BJ (cell line): ENCODE measurements at regions not wholly inside any gene's neighbourhood (a gene's known extent, or its start where the extent isn't known, plus 50 kb on each side); places are given as distances from the start of the nearest gene placed in this dataset.
A peak's percentile ranks its signal among the peaks of the same experiment; 100 is the strongest.
"Not testable (repeated sequence)": the region's sequence is repeated elsewhere in the genome, so short reads cannot be mapped to it uniquely, and the experiment has no call there.

ENCODE experiments used
- CTCF ChIA-PET: fragments of 350-600 bp; formaldehyde crosslinking; extraction: SDS; loops from one replicate; lab custom pipeline; 2021; ENCODE audit warnings: antibody characterized with exemption, inconsistent platforms; lab: Yijun Ruan, JAX
- POLR2A ChIA-PET: fragments of 300-600 bp; sonication (Branson Sonifier 250); formaldehyde crosslinking; extraction: SDS; loops from one replicate; lab custom pipeline; 2021; ENCODE audit warnings: antibody characterized with exemption; lab: Charles Lee
- DNase-seq: peaks from one replicate; pipeline ENCODE4 v3.0.0-alpha.2; 2011; ENCODE audit warnings: low read depth
- H3K27me3 ChIP-seq: 2 replicates; pipeline ENCODE4 v1.6.0; 2011; ENCODE audit warnings: low read length; ENCODE audit not compliant: control insufficient read depth, insufficient read depth
- H3K36me3 ChIP-seq: 2 replicates; pipeline ENCODE4 v1.5.1; 2011; ENCODE audit warnings: low read length; ENCODE audit not compliant: control insufficient read depth, insufficient read depth
- H3K4me3 ChIP-seq: 2 replicates; pipeline ENCODE4 v1.5.1; 2011; ENCODE audit warnings: low read depth, mild to moderate bottlenecking, control low read depth, low read length
- CTCF ChIP-seq: IDR thresholded peaks from 2 replicates; pipeline ENCODE4 v1.5.1; 2011; ENCODE audit warnings: low read depth, mild to moderate bottlenecking, control low read depth, inconsistent platforms, low read length, moderate library complexity; ENCODE audit not compliant: insufficient read depth

DNA sequence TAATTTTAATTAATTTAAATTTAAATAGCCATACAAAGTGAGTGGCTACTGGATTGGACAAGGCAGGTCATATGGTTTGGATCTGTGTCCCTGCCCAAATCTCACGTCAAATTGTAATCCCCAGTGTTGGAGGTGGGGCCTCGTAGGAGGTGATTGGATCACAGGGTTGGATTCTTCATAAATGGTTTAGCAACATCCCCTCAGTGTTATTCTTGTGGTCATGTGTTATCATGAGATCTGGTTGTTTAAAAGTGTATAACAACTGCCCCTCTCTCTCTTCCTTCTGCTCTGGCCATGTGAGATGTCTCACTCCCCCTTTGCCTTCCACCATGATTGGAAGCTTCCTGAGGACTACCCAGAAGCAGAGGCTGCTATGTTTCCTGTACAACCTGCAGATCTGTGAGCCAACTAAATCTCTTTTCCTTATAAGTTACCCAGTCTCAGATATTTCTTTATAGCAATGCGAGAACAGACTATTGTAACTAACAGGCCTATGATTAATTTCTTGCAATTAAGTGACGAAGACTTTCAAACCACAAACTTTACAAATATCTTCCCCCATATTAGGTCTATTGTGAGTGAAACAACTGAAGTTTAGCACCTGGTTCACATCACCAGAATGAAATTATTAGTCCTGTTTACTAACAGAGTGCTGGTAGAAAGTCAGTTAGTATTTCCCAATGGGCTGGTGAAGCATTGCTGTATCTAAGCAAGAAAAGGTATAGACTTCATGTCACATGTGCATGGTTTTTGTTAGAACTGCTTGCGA, 60.0 kb upstream of the TNFAIP3 start:
- ChIA-PET POLR2A (no interaction called here), CTCF (interaction anchor here (4.3 kb wide), 1 partner anchor 8 kb away, joined by 25 read pairs; no protein-coding TSS in a partner anchor)
- Histone ChIP-seq H3K36me3 (no peaks in the 10 kb centered on the region), H3K4me3 (no peak overlapping the region), H3K27me3 (no peaks in the 10 kb centered on the region)
- no peak for DNase-seq
- no peak for TF ChIP-seq CTCF

- Histone ChIP-seq H3K4me3 (no peak overlapping the region), H3K36me3 (no peaks in the 10 kb centered on the region), H3K27me3 (no peaks in the 10 kb centered on the region)
- CTCF ChIA-PET, result interaction anchor here (4.3 kb wide), 1 partner anchor 9 kb away, joined by 25 read pairs; no protein-coding TSS in a partner anchor
- no peak for TF ChIP-seq CTCF
- POLR2A ChIA-PET, result no interaction called here
- DNase-seq, result peak; percentile 49
Measured at GRCh38 chr6:137808191-137808590, 58.9 kb upstream of the TNFAIP3 start.

DNA sequence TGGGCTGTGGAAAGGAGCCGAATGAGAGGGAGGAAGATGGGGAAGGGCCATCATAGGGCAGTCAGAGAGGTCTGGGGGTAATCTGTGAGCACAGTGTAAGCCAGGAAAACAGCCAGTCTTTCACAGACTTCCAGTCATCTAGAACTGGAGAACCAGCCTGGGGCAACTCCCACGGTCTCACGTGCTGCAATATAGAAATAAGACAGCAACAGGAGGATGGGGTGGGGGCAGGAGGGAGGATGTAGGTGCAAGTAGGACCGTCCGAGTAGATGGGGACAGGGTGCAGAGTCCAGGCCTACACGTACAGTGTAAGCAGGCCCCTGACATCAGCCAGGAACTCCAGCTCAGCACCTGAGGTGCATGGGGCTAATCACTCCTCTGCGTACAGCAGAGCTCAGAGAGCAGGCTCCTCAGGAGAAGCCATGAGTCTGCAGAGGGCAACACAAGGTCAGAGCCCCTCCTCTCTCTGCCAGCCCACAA, 58.2 kb upstream of the TNFAIP3 start:
- DNase-seq, result no peak
- Histone ChIP-seq H3K4me3 (no peak overlapping the region), H3K36me3 (no peaks in the 10 kb centered on the region), H3K27me3 (no peaks in the 10 kb centered on the region)
- TF ChIP-seq CTCF, result no peak
- ChIA-PET CTCF (interaction anchor here (1.2 to 4.3 kb wide), 3 partner anchors 10 to 136 kb away, joined by 4 to 25 read pairs (median 5); partner anchors contain the start of gene TNFAIP3), POLR2A (no interaction called here)

DNA sequence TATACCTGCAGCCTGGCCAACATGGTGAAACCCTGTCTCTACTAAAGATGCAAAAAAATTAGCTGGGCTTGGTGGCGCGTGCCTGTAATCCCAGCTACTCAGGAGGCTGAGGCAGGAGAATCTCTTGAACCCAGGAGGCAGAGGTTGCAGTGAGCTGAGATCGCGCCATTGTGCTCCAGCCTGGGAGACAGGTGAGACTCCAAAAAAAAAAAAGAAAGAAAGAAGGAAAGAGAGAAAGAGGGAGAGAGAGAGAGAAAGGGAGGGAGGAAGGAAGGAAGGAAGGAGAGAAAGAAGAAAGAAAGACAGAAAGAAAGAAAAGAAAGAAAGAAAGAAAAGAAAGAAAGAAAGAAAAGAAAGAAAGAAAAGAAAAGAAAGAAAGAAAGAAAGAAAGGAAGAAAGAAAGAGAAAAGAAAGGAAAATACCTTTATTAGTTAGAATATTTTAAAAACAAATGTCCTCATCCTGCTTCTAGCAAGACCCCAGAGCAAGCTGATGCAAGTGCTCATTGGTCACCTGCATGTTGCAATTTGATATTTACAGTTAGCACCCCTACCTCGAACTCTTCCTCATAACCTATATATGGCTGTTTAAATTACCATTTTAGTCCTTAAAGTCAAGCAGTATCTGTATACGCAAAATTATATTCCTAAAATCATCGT, 57.0 kb upstream of the TNFAIP3 start:
- CTCF ChIA-PET, result interaction anchor here (1.2 to 4.3 kb wide), 3 partner anchors 11 to 135 kb away, joined by 4 to 25 read pairs (median 5); partner anchors contain the start of gene TNFAIP3
- POLR2A ChIA-PET, H3K27me3 ChIP-seq, DNase-seq, H3K4me3 ChIP-seq, H3K36me3 ChIP-seq: not testable (repeated sequence)

GRCh38 chr6:137810554-137811120, 56.4 kb upstream of the TNFAIP3 start:
- H3K4me3 ChIP-seq, result no peak overlapping the region
- H3K27me3 ChIP-seq, result no peaks in the 10 kb centered on the region
- ChIA-PET CTCF (interaction anchor here (0.7 to 4.3 kb wide), 2 partner anchors 12 to 130 kb away, joined by 3 to 25 read pairs; no protein-coding TSS in a partner anchor), POLR2A (no interaction called here)
- no peak for TF ChIP-seq CTCF
- no peak for DNase-seq
- no peaks in the 10 kb centered on the region for H3K36me3 ChIP-seq
